AG04449 (cell line): ENCODE measurements at regions not wholly inside any gene's neighbourhood (a gene's known extent, or its start where the extent isn't known, plus 50 kb on each side); places are given as distances from the start of the nearest gene placed in this dataset.

ENCODE experiments used
- CTCF ChIA-PET: fragments of 350-600 bp; formaldehyde crosslinking; extraction: SDS; loops from one replicate; lab custom pipeline; 2021; ENCODE audit warnings: antibody characterized with exemption; lab: Yijun Ruan, JAX
- POLR2A ChIA-PET: fragments of 400-600, 350-600 bp; formaldehyde crosslinking; extraction: SDS; loops from one replicate; lab custom pipeline; 2020; ENCODE audit warnings: antibody characterized with exemption, inconsistent platforms; lab: Yijun Ruan, JAX
- DNase-seq: peaks from one replicate; pipeline ENCODE4 v3.0.0-alpha.2; 2010; ENCODE audit warnings: low read depth, low spot score
- H3K4me3 ChIP-seq: 2 replicates; pipeline ENCODE4 v1.5.1; 2011; ENCODE audit warnings: low read depth, mild to moderate bottlenecking, control low read depth, low read length
- TF ChIP-seq, protein P1 (sequence below): IDR thresholded peaks from one replicate; pipeline ENCODE4 v1.5.1; 2011; ENCODE audit warnings: mild to moderate bottlenecking, moderate library complexity, low read length, control low read depth, inconsistent platforms; ENCODE audit not compliant: insufficient read depth; ENCODE audit errors: missing control alignments

DNA sequence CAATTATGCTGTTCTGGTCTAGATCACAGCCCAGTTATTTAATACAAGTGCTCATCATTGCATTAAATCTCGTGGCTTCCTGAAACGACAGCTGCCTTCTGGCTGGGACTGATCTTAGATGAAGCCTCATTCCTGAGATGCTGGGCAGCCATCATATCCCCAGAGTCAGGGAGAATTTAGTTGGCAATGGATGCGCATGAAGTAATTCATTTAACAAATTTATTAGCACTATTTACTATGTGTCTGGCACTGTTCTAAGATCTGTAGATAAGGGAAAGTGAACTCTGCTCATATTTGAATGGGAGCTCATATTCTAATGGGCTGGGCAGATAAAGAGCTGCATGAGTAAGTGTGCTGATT lies 244.7 kb downstream of the KCNS3 start:
- no peak overlapping the region for H3K4me3 ChIP-seq
- CTCF ChIA-PET = no interaction called here
- TF ChIP-seq, protein P1, sequence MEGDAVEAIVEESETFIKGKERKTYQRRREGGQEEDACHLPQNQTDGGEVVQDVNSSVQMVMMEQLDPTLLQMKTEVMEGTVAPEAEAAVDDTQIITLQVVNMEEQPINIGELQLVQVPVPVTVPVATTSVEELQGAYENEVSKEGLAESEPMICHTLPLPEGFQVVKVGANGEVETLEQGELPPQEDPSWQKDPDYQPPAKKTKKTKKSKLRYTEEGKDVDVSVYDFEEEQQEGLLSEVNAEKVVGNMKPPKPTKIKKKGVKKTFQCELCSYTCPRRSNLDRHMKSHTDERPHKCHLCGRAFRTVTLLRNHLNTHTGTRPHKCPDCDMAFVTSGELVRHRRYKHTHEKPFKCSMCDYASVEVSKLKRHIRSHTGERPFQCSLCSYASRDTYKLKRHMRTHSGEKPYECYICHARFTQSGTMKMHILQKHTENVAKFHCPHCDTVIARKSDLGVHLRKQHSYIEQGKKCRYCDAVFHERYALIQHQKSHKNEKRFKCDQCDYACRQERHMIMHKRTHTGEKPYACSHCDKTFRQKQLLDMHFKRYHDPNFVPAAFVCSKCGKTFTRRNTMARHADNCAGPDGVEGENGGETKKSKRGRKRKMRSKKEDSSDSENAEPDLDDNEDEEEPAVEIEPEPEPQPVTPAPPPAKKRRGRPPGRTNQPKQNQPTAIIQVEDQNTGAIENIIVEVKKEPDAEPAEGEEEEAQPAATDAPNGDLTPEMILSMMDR = no peak
- POLR2A ChIA-PET = no interaction called here
- no peak for DNase-seq

GRCh38 chr2:18122544-18123210 lies 244.2 kb downstream of the KCNS3 start:
- ChIA-PET CTCF (no interaction called here), POLR2A (no interaction called here)
- TF ChIP-seq, protein P1 = no peak
- DNase-seq = no peak
- no peak overlapping the region for H3K4me3 ChIP-seq

DNA sequence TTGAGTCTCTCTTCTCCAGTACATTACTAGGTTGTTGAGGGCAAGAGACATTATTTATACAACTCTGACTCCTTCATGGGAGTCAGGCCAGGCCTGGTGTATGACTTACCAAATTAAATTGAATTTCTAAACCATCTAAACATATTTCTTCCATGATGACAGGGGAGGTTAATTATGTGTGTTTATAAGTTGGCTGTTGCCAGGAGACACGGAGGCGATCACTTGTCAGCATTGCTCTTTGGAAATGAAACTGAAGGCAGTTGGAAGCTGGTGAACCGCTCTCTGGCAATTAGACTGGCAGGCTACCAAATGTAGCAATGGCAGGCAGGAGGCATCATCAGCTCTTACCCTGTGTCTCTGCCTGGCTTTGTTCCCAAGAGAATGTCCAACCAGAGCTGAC lies 241.4 kb downstream of the KCNS3 start:
- DNase-seq = peak; percentile 24
- CTCF ChIA-PET = interaction anchor here (0.8 to 3.2 kb wide), 7 partner anchors 9 to 268 kb away, joined by 3 to 23 read pairs (median 5); partner anchors contain the start of gene KCNS3
- TF ChIP-seq, protein P1 = no peak

DNA sequence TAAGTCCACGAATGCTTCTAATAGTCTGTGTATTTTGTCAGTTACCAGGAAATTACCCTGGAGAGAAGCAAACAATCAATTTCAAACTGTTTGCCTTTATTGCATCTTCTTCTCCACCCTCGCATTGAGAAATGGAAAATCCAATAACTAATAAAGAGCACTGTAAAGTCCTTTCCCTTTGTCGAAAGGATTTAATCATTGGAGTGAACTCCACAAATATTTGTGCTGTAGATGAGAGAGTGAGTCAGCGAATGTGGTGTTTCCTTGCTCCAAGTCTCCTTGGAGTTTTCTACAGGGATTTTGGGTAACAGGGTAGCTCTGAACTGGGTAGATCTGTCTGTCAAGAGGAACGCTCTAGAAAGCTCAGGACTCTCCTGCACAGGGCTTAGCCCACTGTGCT lies 240.2 kb downstream of the KCNS3 start:
- CTCF ChIA-PET = interaction anchor here (1.3 to 3.2 kb wide), 7 partner anchors 8 to 267 kb away, joined by 3 to 23 read pairs (median 6); partner anchors contain the start of gene KCNS3
- DNase-seq = no peak
- TF ChIP-seq, protein P1 = no peak
- POLR2A ChIA-PET = interaction anchor here (2.0 kb wide), 1 partner anchor 14 kb away, joined by 5 read pairs; no protein-coding TSS in a partner anchor
- H3K4me3 ChIP-seq = no peak overlapping the region

More for the DNA sequence above, 241.4 kb downstream of the KCNS3 start:
- POLR2A ChIA-PET = interaction anchor here (0.8 to 2.0 kb wide), 3 partner anchors 13 to 143 kb away, joined by 3 to 5 read pairs (median 3); no protein-coding TSS in a partner anchor
- no peak overlapping the region for H3K4me3 ChIP-seq

GRCh38 chr2:18117592-18117991 lies 239.1 kb downstream of the KCNS3 start:
- TF ChIP-seq, protein P1 = peak; percentile 69
- CTCF ChIA-PET = interaction anchor here (0.6 to 3.2 kb wide), 8 partner anchors 12 to 266 kb away, joined by 3 to 7 read pairs (median 4); no protein-coding TSS in a partner anchor
- H3K4me3 ChIP-seq = no peak overlapping the region
- POLR2A ChIA-PET = no interaction called here
- DNase-seq = no peak

GRCh38 chr2:18110222-18110621 lies 231.8 kb downstream of the KCNS3 start:
- TF ChIP-seq, protein P1 = no peak
- CTCF ChIA-PET = interaction anchor here (1.7 kb wide), 1 partner anchor 9 kb away, joined by 5 read pairs; no protein-coding TSS in a partner anchor
- H3K4me3 ChIP-seq = no peak overlapping the region
- POLR2A ChIA-PET = no interaction called here
- no peak for DNase-seq
